ENCODE measurements at regions not wholly inside any gene's neighbourhood (a gene's known extent, or its start where the extent isn't known, plus 50 kb on each side); places are given as distances from the start of the nearest gene placed in this dataset.

GRCh38 chr2:118557791-118558190 lies 289.7 kb downstream of the EN1 start:
- DNase-seq, result no peak

GRCh38 chr2:118557016-118557415 lies 290.4 kb downstream of the EN1 start:
- DNase-seq, result no peak

GRCh38 chr2:118554616-118555015 lies 292.8 kb downstream of the EN1 start:
- DNase-seq, result no peak

GRCh38 chr2:118549503-118549902 lies 297.9 kb downstream of the EN1 start:
- DNase-seq, result no peak

GRCh38 chr2:118548880-118549488 lies 298.5 kb downstream of the EN1 start:
- no peak for DNase-seq

- DNase-seq, result no peak
These were observed 308.2 kb downstream of the EN1 start for GRCh38 chr2:118539290-118539689.

GRCh38 chr2:118536306-118536705 lies 311.1 kb downstream of the EN1 start:
- DNase-seq, result no peak

GRCh38 chr2:118535818-118536212 lies 311.6 kb downstream of the EN1 start:
- DNase-seq, result no peak

GRCh38 chr2:118535171-118535817 lies 312.2 kb downstream of the EN1 start:
- DNase-seq, result no peak

- no peak for DNase-seq
These were observed 316.5 kb downstream of the EN1 start for GRCh38 chr2:118530976-118531375.

GRCh38 chr2:118529908-118530599 lies 317.4 kb downstream of the EN1 start:
- DNase-seq, result no peak

- DNase-seq, result no peak
These were observed 319.9 kb downstream of the EN1 start for GRCh38 chr2:118527571-118527970.

GRCh38 chr2:118525346-118525745 lies 322.1 kb downstream of the EN1 start:
- DNase-seq, result no peak

GRCh38 chr2:118524911-118525310 lies 322.5 kb downstream of the EN1 start:
- DNase-seq, result no peak

GRCh38 chr2:118523761-118524160 lies 323.7 kb downstream of the EN1 start:
- DNase-seq, result no peak

GRCh38 chr2:118521960-118522359 lies 325.5 kb downstream of the EN1 start:
- no peak for DNase-seq

GRCh38 chr2:118521272-118521671 lies 326.2 kb downstream of the EN1 start:
- DNase-seq, result no peak

- DNase-seq, result peak; percentile 51 to 83
These were observed 327.2 kb downstream of the EN1 start for GRCh38 chr2:118520246-118520645.

GRCh38 chr2:118519511-118519910 lies 327.9 kb downstream of the EN1 start:
- DNase-seq, result peak; percentile 34 to 68

GRCh38 chr2:118510807-118511206 lies 336.6 kb downstream of the EN1 start:
- DNase-seq, result no peak

- DNase-seq, result no peak
These were observed 338.0 kb downstream of the EN1 start for GRCh38 chr2:118509319-118510004.

- DNase-seq, result no peak
These were observed 339.2 kb downstream of the EN1 start for GRCh38 chr2:118508282-118508681.

- no peak for DNase-seq
These were observed 342.0 kb downstream of the EN1 start for GRCh38 chr2:118505436-118505835.

GRCh38 chr2:118502106-118502505 lies 345.3 kb downstream of the EN1 start:
- DNase-seq, result no peak

Data from NCI-H446 (cell line).